ENCODE measurements at regions not wholly inside any gene's neighbourhood (a gene's known extent, or its start where the extent isn't known, plus 50 kb on each side); places are given as distances from the start of the nearest gene placed in this dataset.

DNA sequence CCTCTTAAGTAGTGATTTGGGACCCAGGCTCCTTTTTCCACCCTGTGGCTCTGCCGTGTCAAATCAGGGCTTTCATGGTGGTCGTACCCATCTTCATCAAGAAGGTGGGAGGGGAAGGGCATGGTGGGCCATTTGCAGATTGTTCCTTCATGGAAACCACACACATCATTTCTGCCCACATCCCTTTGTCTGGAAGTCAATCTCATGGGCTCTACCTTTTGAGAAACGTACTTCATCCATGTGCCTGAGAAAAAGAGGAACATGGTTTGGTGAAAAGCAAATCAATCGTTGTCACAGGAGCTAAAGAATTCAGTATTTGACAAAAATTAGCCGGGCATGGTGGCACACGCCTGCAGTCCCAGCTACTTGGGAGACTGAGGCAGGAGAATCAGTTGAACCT, 233.4 kb downstream of the FOXO1 start:
- H3K9me3 ChIP-seq (ENCODE audit: control insufficient read depth in 2 of 3, low read length in 3 of 3), result no peaks in the 10 kb centered on the region
- H3K4me1 ChIP-seq (ENCODE audit: control insufficient read depth in 2 of 2, insufficient read depth in 2 of 2, low read length in 2 of 2), result peaks cover 24 to 51% of the 10 kb centered on the region in 2 donors
- H3K27me3 ChIP-seq (ENCODE audit: control insufficient read depth in 2 of 2, insufficient read depth in 2 of 2, low read length in 2 of 2), result no peaks in the 10 kb centered on the region
- peak overlapping the region in 3 of 10 donors; percentile 32 to 68 (median 33) for H3K4me3 Mint-ChIP-seq
- H3K36me3 Mint-ChIP-seq, result no peaks in the 10 kb centered on the region
- peaks cover 25 to 75% (median 63%) of the 10 kb centered on the region in 7 donors for H3K4me1 Mint-ChIP-seq
- H3K27me3 Mint-ChIP-seq, result no peaks in the 10 kb centered on the region
- CTCF ChIA-PET, result no interaction called here
- H3K36me3 ChIP-seq (ENCODE audit: control insufficient read depth in 2 of 3, insufficient read depth in 3 of 3, low read length in 3 of 3), result no peaks in the 10 kb centered on the region
- H3K27ac Mint-ChIP-seq, result peak overlapping the region in 4 of 9 donors; percentile 6 to 72 (median 50)
- POLR2A ChIA-PET, result interaction anchor here (0.6 to 1.3 kb wide), 4 partner anchors 20 to 62 kb away, joined by 3 read pairs; no protein-coding TSS in a partner anchor
- H3K4me3 ChIP-seq (ENCODE audit: low read length), result no peak overlapping the region
- intact Hi-C loops (cut with micrococcal nuclease), result loop anchor here (2.0 to 5.0 kb wide), 2 partner anchors 16 to 246 kb away; no protein-coding TSS in a partner anchor
- no peak for ATAC-seq
- no peaks in the 10 kb centered on the region for H3K9me3 Mint-ChIP-seq
- no peak for DNase-seq
- H3K27ac ChIP-seq (ENCODE audit: low read depth, low read length), result no peak overlapping the region

DNA sequence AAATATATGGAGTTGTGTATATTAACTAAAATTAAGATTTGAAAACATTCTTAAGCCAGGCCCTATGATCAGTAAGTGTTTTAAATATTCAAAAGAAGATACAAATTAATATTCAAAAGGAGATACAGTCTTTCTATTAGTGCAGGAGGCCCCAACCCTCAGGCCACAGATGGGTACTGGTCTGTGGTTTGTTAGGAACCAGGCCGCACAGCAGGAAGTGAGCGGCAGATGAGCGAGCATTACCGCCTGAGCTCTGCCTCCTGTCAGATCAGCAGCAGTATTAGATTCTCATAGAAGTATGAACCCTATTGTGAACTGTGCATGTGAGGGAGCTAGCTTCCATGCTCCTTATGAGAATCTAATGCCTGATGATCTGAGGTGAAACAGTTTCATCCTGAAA, 232.9 kb downstream of the FOXO1 start:
- CTCF ChIA-PET, result interaction anchor here (1.3 kb wide), 1 partner anchor 364 kb away, joined by 4 read pairs; no protein-coding TSS in a partner anchor
- peak in 6 of 9 donors; percentile 8 to 35 (median 25) for DNase-seq
- intact Hi-C loops (cut with micrococcal nuclease), result loop anchor here (2.0 to 5.0 kb wide), 2 partner anchors 17 to 246 kb away; no protein-coding TSS in a partner anchor

DNA sequence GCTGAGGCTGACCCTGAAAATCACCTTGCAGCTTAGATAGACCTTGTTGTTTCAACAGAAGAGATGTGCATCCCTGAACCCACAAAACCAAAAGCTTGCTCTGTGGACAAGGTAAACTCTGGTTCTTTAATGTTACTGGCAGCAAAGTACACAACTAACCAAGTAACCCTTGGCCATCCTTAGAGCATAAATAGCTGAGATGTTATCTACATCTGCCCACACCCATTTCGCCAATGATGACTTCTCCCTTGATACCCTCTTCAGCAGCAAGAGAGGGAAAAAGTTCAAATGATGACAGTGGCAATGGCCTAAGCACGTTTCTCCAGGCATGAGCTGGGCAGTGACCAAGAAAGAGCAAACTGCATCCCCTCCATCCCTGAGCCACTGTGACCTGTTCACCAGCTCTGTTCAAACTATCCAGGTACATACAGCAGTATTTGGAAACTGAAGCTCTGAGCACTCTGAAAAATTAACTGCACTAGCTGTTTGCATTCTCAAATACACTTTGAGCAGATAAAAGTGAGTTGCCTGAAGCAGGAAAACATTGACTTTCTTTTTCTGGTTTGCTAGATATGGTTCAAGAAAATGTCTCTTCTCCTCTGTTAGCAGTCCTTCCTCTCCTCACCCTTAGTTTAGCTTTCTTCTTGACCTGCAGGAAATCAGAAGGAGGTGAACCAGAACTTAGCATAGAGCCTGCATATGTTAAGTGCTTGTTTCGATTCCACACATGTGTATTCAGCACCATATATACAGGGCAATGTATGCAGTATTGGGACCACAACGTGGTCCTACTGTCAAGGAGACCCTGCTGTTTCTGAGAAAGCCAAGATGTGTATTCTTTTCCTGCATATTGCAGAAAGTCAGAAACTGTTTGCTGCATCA, 231.7 kb downstream of the FOXO1 start:
- intact Hi-C loops (cut with micrococcal nuclease), result loop anchor here (5.0 kb wide), 3 partner anchors 117 to 247 kb away; partner anchors contain the start of gene FOXO1 (in 1 of the 2)
- Histone ChIP-seq H3K9me3 (ENCODE audit: control insufficient read depth in 2 of 3, low read length in 3 of 3) (no peaks in the 10 kb centered on the region), H3K4me1 (ENCODE audit: control insufficient read depth in 2 of 2, insufficient read depth in 2 of 2, low read length in 2 of 2) (peaks cover 28 to 66% of the 10 kb centered on the region in 2 donors), H3K27me3 (ENCODE audit: control insufficient read depth in 2 of 2, insufficient read depth in 2 of 2, low read length in 2 of 2) (no peaks in the 10 kb centered on the region), H3K4me3 (ENCODE audit: low read length) (no peak overlapping the region), H3K36me3 (ENCODE audit: control insufficient read depth in 2 of 3, insufficient read depth in 3 of 3, low read length in 3 of 3) (no peaks in the 10 kb centered on the region), H3K27ac (ENCODE audit: low read depth, low read length) (peak overlapping the region; percentile 50)
- H3K27ac Mint-ChIP-seq, result peak overlapping the region in 8 of 9 donors; percentile 44 to 94 (median 86)
- ChIA-PET POLR2A (interaction anchor here (0.8 to 1.6 kb wide), 11 partner anchors 9 to 247 kb away, joined by 3 to 5 read pairs (median 4); no protein-coding TSS in a partner anchor), CTCF (interaction anchor here (0.8 to 1.3 kb wide), 4 partner anchors 15 to 492 kb away, joined by 3 to 4 read pairs (median 3); no protein-coding TSS in a partner anchor)
- no peaks in the 10 kb centered on the region for H3K36me3 Mint-ChIP-seq
- DNase-seq (peak in 3 of 9 donors; percentile 15 to 17 (median 17)), ATAC-seq (no peak)
- no peaks in the 10 kb centered on the region for H3K9me3 Mint-ChIP-seq
- peak overlapping the region; percentile 15 to 70 (median 60) for H3K4me3 Mint-ChIP-seq
- no peaks in the 10 kb centered on the region for H3K27me3 Mint-ChIP-seq
- peaks cover 38 to 88% (median 81%) of the 10 kb centered on the region in 7 donors for H3K4me1 Mint-ChIP-seq

More for the DNA sequence above, 232.9 kb downstream of the FOXO1 start:
- peak overlapping the region in 8 of 10 donors; percentile 4 to 68 (median 62) for H3K4me3 Mint-ChIP-seq
- H3K4me1 Mint-ChIP-seq, result peaks cover 29 to 78% (median 69%) of the 10 kb centered on the region in 7 donors
- H3K36me3 Mint-ChIP-seq, result no peaks in the 10 kb centered on the region
- no peaks in the 10 kb centered on the region for H3K36me3 ChIP-seq (ENCODE audit: control insufficient read depth in 2 of 3, insufficient read depth in 3 of 3, low read length in 3 of 3)
- H3K27me3 Mint-ChIP-seq, result no peaks in the 10 kb centered on the region
- no peaks in the 10 kb centered on the region for H3K27me3 ChIP-seq (ENCODE audit: control insufficient read depth in 2 of 2, insufficient read depth in 2 of 2, low read length in 2 of 2)
- H3K4me3 ChIP-seq (ENCODE audit: low read length), result no peak overlapping the region
- ATAC-seq, result peak; percentile 74
- H3K9me3 Mint-ChIP-seq, result no peaks in the 10 kb centered on the region
- H3K9me3 ChIP-seq (ENCODE audit: control insufficient read depth in 2 of 3, low read length in 3 of 3), result no peaks in the 10 kb centered on the region
- POLR2A ChIA-PET, result interaction anchor here (0.9 to 1.6 kb wide), 4 partner anchors 8 to 62 kb away, joined by 3 to 4 read pairs (median 3); no protein-coding TSS in a partner anchor
- peak overlapping the region in 8 of 9 donors; percentile 41 to 94 (median 82) for H3K27ac Mint-ChIP-seq
- no peak overlapping the region for H3K27ac ChIP-seq (ENCODE audit: low read depth, low read length)
- peaks cover 24 to 56% of the 10 kb centered on the region in 2 donors for H3K4me1 ChIP-seq (ENCODE audit: control insufficient read depth in 2 of 2, insufficient read depth in 2 of 2, low read length in 2 of 2)

DNA sequence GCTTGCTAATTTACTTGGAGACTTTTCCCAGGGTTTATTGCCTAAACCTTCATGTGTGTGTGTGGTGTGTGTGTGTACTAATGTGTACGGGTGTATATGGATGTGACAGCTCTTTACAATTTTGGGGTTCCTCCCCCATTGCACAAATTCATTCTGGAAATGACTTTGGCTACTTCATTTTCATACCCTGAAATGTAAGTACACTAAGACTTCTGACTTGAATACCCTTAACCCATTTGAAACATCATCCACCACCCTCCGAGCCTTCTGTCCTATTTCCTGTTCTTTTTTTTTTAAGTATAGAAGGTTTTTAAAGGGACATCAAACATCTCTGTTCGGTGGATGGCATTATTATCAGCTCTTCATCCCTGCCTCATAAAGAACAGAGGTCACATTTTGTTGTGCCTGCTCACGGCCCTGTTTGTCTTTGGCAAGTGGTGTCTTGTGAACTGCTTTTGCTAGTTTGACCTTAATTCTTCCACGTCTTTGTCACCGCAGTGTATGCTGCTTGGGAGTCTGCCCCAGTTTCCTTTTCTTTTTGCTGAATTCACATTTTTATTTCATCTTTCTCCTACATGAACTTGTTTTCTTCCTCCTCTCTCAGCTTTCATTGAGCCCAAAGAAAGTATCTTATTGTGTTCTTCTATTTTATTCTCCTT, 228.3 kb downstream of the FOXO1 start:
- Mint-ChIP-seq H3K4me1 (peaks cover 31 to 62% (median 55%) of the 10 kb centered on the region in 7 donors), H3K36me3 (no peaks in the 10 kb centered on the region), H3K4me3 (peak overlapping the region; percentile 73 to 87 (median 82)), H3K27me3 (no peaks in the 10 kb centered on the region), H3K27ac (peak overlapping the region; percentile 78 to 96 (median 88)), H3K9me3 (no peaks in the 10 kb centered on the region)
- intact Hi-C loops (cut with micrococcal nuclease), result loop anchor here (2.0 to 5.0 kb wide), 4 partner anchors 121 to 251 kb away; partner anchors contain the start of gene FOXO1 (in 1 of the 2)
- Histone ChIP-seq H3K27ac (ENCODE audit: low read depth, low read length) (peak overlapping the region; percentile 22), H3K4me3 (ENCODE audit: low read length) (peak overlapping the region; percentile 29), H3K9me3 (ENCODE audit: control insufficient read depth in 2 of 3, low read length in 3 of 3) (no peaks in the 10 kb centered on the region), H3K27me3 (ENCODE audit: control insufficient read depth in 2 of 2, insufficient read depth in 2 of 2, low read length in 2 of 2) (no peaks in the 10 kb centered on the region), H3K4me1 (ENCODE audit: control insufficient read depth in 2 of 2, insufficient read depth in 2 of 2, low read length in 2 of 2) (peaks cover 24 to 46% of the 10 kb centered on the region in 2 donors), H3K36me3 (ENCODE audit: control insufficient read depth in 2 of 3, insufficient read depth in 3 of 3, low read length in 3 of 3) (no peaks in the 10 kb centered on the region)
- DNase-seq, result peak in 3 of 9 donors; percentile 15 to 23 (median 16)
- ChIA-PET POLR2A (interaction anchor here (0.6 to 1.5 kb wide), 6 partner anchors 10 to 227 kb away, joined by 3 to 7 read pairs (median 4); no protein-coding TSS in a partner anchor), CTCF (interaction anchor here (0.6 to 0.7 kb wide), 3 partner anchors 61 to 229 kb away, joined by 4 to 5 read pairs (median 5); no protein-coding TSS in a partner anchor)
- ATAC-seq, result no peak

DNA sequence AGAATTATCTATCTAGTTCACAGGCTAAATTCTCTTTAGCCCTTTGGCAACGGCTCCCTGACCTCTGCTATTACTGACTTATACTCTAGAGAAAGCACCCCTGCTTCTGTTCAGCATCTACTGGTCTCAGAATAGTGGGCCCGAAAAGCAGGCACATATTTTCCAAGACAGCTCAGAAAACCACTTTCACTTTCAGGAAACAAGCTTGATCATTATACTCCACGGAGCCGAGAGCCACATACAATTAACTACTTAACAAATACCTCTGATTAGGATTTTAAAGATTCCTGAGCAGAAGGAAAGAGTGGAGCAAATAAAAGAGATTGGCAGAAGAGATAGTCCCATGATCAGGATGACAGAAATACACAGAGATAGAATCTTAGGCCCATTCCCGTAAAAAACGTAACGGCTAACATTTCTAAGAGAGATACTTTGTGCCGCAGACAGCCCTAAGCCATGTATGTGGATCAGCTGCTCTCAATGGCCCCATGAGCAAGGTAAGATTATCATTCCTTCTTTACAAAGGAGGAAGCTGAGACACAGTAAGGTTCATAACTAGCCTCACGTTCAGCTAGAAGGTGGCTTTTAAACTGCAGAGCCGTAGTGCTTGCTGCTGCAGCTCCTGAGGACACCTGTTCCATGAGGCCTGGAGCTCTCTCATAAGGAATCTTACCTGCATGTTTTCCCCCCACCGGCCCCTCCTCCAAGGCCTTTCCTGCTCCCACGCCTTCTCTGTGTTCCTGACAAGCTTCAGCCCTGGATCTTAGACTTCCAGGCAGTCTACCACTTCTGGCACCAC, 227.2 kb downstream of the FOXO1 start:
- H3K36me3 Mint-ChIP-seq, result no peaks in the 10 kb centered on the region
- CTCF ChIA-PET, result interaction anchor here (0.6 kb wide), 1 partner anchor 11 kb away, joined by 4 read pairs; no protein-coding TSS in a partner anchor
- Histone ChIP-seq H3K9me3 (ENCODE audit: control insufficient read depth in 2 of 3, low read length in 3 of 3) (no peaks in the 10 kb centered on the region), H3K36me3 (ENCODE audit: control insufficient read depth in 2 of 3, insufficient read depth in 3 of 3, low read length in 3 of 3) (no peaks in the 10 kb centered on the region), H3K4me3 (ENCODE audit: low read length) (peak overlapping the region; percentile 29), H3K27me3 (ENCODE audit: control insufficient read depth in 2 of 2, insufficient read depth in 2 of 2, low read length in 2 of 2) (no peaks in the 10 kb centered on the region), H3K4me1 (ENCODE audit: control insufficient read depth in 2 of 2, insufficient read depth in 2 of 2, low read length in 2 of 2) (peaks cover 14 to 38% of the 10 kb centered on the region in 2 donors), H3K27ac (ENCODE audit: low read depth, low read length) (peak overlapping the region; percentile 22)
- peak overlapping the region; percentile 59 to 87 (median 82) for H3K4me3 Mint-ChIP-seq
- H3K27ac Mint-ChIP-seq, result peak overlapping the region; percentile 69 to 96 (median 88)
- H3K4me1 Mint-ChIP-seq, result peaks cover 24 to 52% (median 47%) of the 10 kb centered on the region in 7 donors
- no peaks in the 10 kb centered on the region for H3K27me3 Mint-ChIP-seq
- peak; percentile 18 for ATAC-seq
- POLR2A ChIA-PET, result interaction anchor here (0.7 to 1.5 kb wide), 7 partner anchors 9 to 226 kb away, joined by 3 to 4 read pairs (median 3); no protein-coding TSS in a partner anchor
- intact Hi-C loops (cut with micrococcal nuclease), result loop anchor here (1.0 to 5.0 kb wide), 6 partner anchors 46 to 252 kb away; partner anchors contain the start of gene FOXO1 (in 1 of the 2)
- no peaks in the 10 kb centered on the region for H3K9me3 Mint-ChIP-seq
- DNase-seq, result peak in 7 of 9 donors; percentile 24 to 50 (median 35)

All from naive thymus-derived CD4-positive, alpha-beta T cell (primary cell).